Aorta (tissue), 5 donors: ENCODE measurements at regions not wholly inside any gene's neighbourhood (a gene's known extent, or its start where the extent isn't known, plus 50 kb on each side); places are given as distances from the start of the nearest gene placed in this dataset.

Source experiments
- ATAC-seq: fragments of 200-7000 bp; cut with Tn5 transposase; one replicate; pipeline ENCODE4 v1.9.1; 2022; ENCODE audit warnings: moderate library complexity; ENCODE audit not compliant: low FRiP score
- DNase-seq, 2 donors: peaks; one replicate each; pipeline ENCODE4 v3.0.0-alpha.2; 2020
- H3K27ac ChIP-seq, 2 donors: one replicate each; pipeline ENCODE4 v1.5.1; 2013; ENCODE audit warnings: low read length in 2 of 2, mild to moderate bottlenecking in 2 of 2, moderate library complexity in 2 of 2, control low read depth in 1 of 2, inconsistent platforms in 1 of 2, low read depth in 1 of 2
- H3K27me3 ChIP-seq, 2 donors: one replicate each; pipeline ENCODE4 v1.6.1; 2013; ENCODE audit warnings: control low read depth in 1 of 2, low read length in 1 of 2, mild to moderate bottlenecking in 1 of 2, moderate library complexity in 1 of 2; ENCODE audit not compliant: insufficient read depth in 2 of 2, control insufficient read depth in 1 of 2
- H3K36me3 ChIP-seq, 2 donors: one replicate each; pipeline ENCODE4 v1.6.1; 2013; ENCODE audit warnings: control low read depth in 1 of 2, low read length in 1 of 2, mild to moderate bottlenecking in 1 of 2; ENCODE audit not compliant: insufficient read depth in 2 of 2, control insufficient read depth in 1 of 2
- H3K4me1 ChIP-seq, 2 donors: one replicate each; pipeline ENCODE4 v1.6.1; 2013; ENCODE audit warnings: low read length in 2 of 2, control low read depth in 1 of 2, mild to moderate bottlenecking in 1 of 2, moderate library complexity in 1 of 2; ENCODE audit not compliant: insufficient read depth in 2 of 2, control insufficient read depth in 1 of 2
- H3K4me3 ChIP-seq, 2 donors: one replicate each; pipeline ENCODE4 v1.5.1; 2013; ENCODE audit warnings: low read length in 2 of 2, control low read depth in 1 of 2, mild to moderate bottlenecking in 1 of 2
- H3K9me3 ChIP-seq: one replicate; pipeline ENCODE4 v1.6.1; 2013; ENCODE audit warnings: mild to moderate bottlenecking, low read length; ENCODE audit not compliant: control insufficient read depth
- WGBS, 2 donors: extraction: QIAGEN DNeasy Blood & Tissue Kit; methylation state at CpG; one replicate each; pipeline ENCODE4 v1.1.7; 2013; 5-methylcytosine and 5-hydroxymethylcytosine counted together
- intact Hi-C, 2 donors: fragments of 100-400 bp; cut with DNase I; formaldehyde crosslinking; loops; one replicate each; pipeline versions ENCODE4 v1.14.2 to v1.15.0; 2022
- donor health status: healthy with polysubstance abuse.
- donor health status: Bipolar disorder and iron deficiency.
- donor health status: DM: no; HTN: no; CAD: no.
- donor health status: DM: no; HTN: no; CAD: no.
- donor health status: DM: yes; HTN: yes; CAD: no.

DNA sequence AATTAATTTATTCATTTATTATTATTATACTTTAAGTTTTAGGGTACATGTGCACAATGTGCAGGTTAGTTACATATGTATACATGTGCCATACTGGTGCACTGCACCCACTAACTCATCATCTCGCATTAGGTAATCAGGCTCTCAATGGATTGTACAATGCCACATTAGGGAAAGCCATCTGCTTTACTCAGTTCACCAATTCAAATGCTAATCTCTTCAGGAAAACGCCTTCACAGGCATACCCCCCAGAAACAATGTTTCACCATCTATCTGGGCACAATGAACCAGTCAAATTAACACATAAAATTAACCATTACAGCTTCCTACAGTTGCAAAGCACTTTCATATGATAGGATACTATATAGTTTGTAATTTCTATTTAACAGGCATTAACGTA lies 84.8 kb upstream of the DNAJC10 start:
- Histone ChIP-seq H3K4me1 (no peaks in the 10 kb centered on the region), H3K36me3 (no peaks in the 10 kb centered on the region), H3K27ac (no peak overlapping the region), H3K9me3 (no peaks in the 10 kb centered on the region), H3K4me3 (no peak overlapping the region), H3K27me3 (no peaks in the 10 kb centered on the region)
- ATAC-seq (no peak), DNase-seq (no peak)
- intact Hi-C loops: no loop called here
- 75 to 83% methylated on average over 3 of the region's 3 CpGs for WGBS, 2 donors

DNA sequence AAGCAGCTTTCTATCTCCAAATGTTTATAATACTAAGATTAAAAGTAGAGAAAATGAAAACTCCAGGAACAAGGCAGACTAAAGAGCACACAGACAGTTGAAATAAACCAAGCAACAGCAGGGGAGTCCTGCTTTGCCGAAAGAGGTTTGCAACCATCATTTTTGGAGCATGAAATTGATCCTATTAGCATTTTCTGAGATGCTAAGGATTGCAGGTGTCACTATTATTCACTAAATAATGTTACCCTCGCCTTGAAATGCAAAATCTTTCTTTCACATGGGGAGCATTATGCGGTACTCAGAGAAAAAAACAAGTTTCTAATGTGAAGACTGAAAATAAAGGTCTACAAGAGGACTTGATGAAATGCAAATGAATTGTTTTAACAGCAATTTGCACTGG lies 81.7 kb upstream of the DNAJC10 start:
- ATAC-seq (no peak), DNase-seq (no peak)
- no peaks in the 10 kb centered on the region for H3K9me3 ChIP-seq
- no peaks in the 10 kb centered on the region for H3K36me3 ChIP-seq
- intact Hi-C loops: no loop called here
- H3K4me3 ChIP-seq: no peak overlapping the region
- 91 to 92% methylated on average over 3 of the region's 3 CpGs for WGBS, 2 donors
- H3K4me1 ChIP-seq: no peaks in the 10 kb centered on the region
- H3K27ac ChIP-seq: no peak overlapping the region
- no peaks in the 10 kb centered on the region for H3K27me3 ChIP-seq

DNA sequence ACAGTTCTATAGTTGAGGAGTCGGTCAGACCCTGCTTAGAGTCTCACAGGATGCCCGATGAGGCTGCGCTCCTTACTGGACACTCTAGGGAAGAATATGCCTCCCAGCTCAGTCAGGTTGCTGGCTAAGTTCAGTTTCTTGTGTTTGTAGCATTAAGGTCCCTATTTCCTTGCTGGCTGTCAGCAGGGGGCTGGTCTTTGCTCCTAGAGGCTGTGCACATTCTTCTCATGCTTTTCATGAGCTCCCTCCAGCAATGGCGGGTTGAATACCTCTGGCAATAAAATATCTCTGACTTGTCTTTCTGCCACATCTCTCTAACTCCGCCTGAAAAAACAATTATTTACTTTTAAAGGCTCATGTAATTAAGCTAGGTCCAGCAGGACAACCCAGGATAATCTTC lies 79.4 kb upstream of the DNAJC10 start:
- WGBS, 2 donors: 51 to 57% methylated on average over 5 of the region's 5 CpGs
- H3K27ac ChIP-seq: no peak overlapping the region
- H3K9me3 ChIP-seq: no peaks in the 10 kb centered on the region
- DNase-seq: no peak
- H3K4me1 ChIP-seq: no peaks in the 10 kb centered on the region
- intact Hi-C loops: no loop called here
- no peaks in the 10 kb centered on the region for H3K36me3 ChIP-seq
- no peaks in the 10 kb centered on the region for H3K27me3 ChIP-seq
- no peak for ATAC-seq
- H3K4me3 ChIP-seq: no peak overlapping the region

DNA sequence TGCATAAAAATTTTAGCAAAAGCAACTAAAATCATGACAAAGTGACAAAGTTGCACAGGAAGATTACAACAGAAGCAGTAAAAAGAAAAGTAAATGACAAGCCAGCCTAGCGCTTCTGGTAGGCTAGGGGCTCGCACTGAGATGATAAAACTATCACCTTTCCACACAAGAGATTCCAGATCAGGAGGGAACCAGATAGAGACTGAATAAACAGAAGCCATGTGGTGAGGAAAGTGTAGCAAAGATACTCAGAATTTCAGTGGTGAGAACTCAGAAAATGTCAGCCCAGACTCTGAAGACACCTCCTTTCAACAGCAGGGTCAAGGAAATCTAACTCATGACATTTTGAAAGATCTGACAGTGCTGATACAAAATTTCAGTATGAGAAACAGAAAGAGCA lies 77.4 kb upstream of the DNAJC10 start:
- DNase-seq (no peak), ATAC-seq (no peak)
- Histone ChIP-seq H3K4me1 (no peaks in the 10 kb centered on the region), H3K27ac (no peak overlapping the region), H3K9me3 (no peaks in the 10 kb centered on the region), H3K27me3 (no peaks in the 10 kb centered on the region), H3K4me3 (no peak overlapping the region), H3K36me3 (no peaks in the 10 kb centered on the region)
- intact Hi-C loops: no loop called here
- WGBS, 2 donors: 92 to 94% methylated on average over 2 of the region's 2 CpGs

- Histone ChIP-seq H3K4me1 (no peaks in the 10 kb centered on the region), H3K9me3 (no peaks in the 10 kb centered on the region), H3K36me3 (no peaks in the 10 kb centered on the region), H3K4me3 (no peak overlapping the region), H3K27ac (no peak overlapping the region), H3K27me3 (no peaks in the 10 kb centered on the region)
- 92 to 93% methylated on average over 2 of the region's 2 CpGs for WGBS, 2 donors
- ATAC-seq: no peak
- DNase-seq: no peak
- intact Hi-C loops: loop anchor here in 1 of 2 donors (10.0 kb wide), 1 partner anchor 215 kb away; the partner anchor contains the start of gene PDE1A
Measured at GRCh38 chr2:182639971-182640370, 76.1 kb upstream of the DNAJC10 start.

- no peaks in the 10 kb centered on the region for H3K36me3 ChIP-seq
- DNase-seq: peak; percentile 59 to 83
- no peak overlapping the region for H3K4me3 ChIP-seq
- no peak for ATAC-seq
- H3K9me3 ChIP-seq: no peaks in the 10 kb centered on the region
- WGBS, 2 donors: 76 to 78% methylated on average over 3 of the region's 3 CpGs
- H3K4me1 ChIP-seq: no peaks in the 10 kb centered on the region
- no peak overlapping the region for H3K27ac ChIP-seq
- H3K27me3 ChIP-seq: no peaks in the 10 kb centered on the region
- intact Hi-C loops: loop anchor here in 1 of 2 donors (10.0 kb wide), 1 partner anchor 218 kb away; the partner anchor contains the start of gene PDE1A
Measured at GRCh38 chr2:182642328-182642727, 73.7 kb upstream of the DNAJC10 start.

DNA sequence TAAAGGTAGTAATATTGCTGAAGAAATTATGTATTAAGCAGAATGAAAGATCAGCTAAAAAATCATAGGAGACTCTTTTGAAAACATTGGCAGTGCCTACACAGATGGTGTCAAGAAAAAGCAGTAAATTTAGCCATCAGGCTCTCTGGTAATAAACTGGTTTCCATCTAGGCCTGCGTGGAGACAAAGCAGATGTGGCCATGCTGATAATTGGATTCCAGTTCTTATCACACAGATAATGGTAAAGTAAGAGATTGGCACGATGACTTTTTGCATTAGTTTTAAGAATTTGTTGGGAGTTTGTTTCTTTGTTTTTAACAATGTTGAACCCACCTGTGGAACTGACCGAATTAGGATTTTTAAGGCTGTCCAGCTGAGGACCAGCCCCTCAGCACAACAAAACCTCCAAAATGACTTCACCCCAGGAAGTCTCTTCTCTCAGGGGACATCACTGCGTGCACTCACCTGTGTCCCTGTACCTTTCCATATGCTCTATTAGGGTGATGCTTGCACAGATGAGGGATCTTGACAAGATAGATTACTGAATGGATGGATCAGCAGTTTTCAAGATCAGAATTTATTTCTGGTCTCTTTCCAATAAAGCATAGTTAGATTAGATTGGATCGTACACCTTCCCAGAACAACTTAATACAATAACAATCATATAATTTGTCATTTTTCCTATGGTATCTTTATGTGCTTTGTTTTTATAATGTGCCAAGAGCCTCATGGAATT lies 69.1 kb upstream of the DNAJC10 start:
- no peak overlapping the region for H3K27ac ChIP-seq
- H3K4me3 ChIP-seq: no peak overlapping the region
- no peaks in the 10 kb centered on the region for H3K4me1 ChIP-seq
- H3K27me3 ChIP-seq: no peaks in the 10 kb centered on the region
- intact Hi-C loops: loop anchor here in 1 of 2 donors (10.0 kb wide), 1 partner anchor 222 kb away; the partner anchor contains the start of gene PDE1A
- no peak for DNase-seq
- ATAC-seq: no peak
- no peaks in the 10 kb centered on the region for H3K36me3 ChIP-seq
- H3K9me3 ChIP-seq: no peaks in the 10 kb centered on the region
- WGBS, 2 donors: 81 to 84% methylated on average over 5 of the region's 5 CpGs

GRCh38 chr2:182647499-182647787 lies 68.6 kb upstream of the DNAJC10 start:
- Histone ChIP-seq H3K4me3 (no peak overlapping the region), H3K9me3 (no peaks in the 10 kb centered on the region), H3K4me1 (no peaks in the 10 kb centered on the region), H3K27ac (no peak overlapping the region), H3K36me3 (no peaks in the 10 kb centered on the region), H3K27me3 (no peaks in the 10 kb centered on the region)
- 89% methylated on average over 2 of the region's 2 CpGs for WGBS, 2 donors
- DNase-seq (no peak), ATAC-seq (no peak)
- intact Hi-C loops: loop anchor here in 1 of 2 donors (10.0 kb wide), 1 partner anchor 223 kb away; the partner anchor contains the start of gene PDE1A

GRCh38 chr2:182649316-182649715 lies 66.7 kb upstream of the DNAJC10 start:
- Histone ChIP-seq H3K27me3 (no peaks in the 10 kb centered on the region), H3K4me3 (no peak overlapping the region), H3K4me1 (no peaks in the 10 kb centered on the region), H3K27ac (no peak overlapping the region), H3K9me3 (no peaks in the 10 kb centered on the region), H3K36me3 (no peaks in the 10 kb centered on the region)
- intact Hi-C loops: loop anchor here (1.0 to 10.0 kb wide), 3 partner anchors 225 to 463 kb away; partner anchors contain the start of gene PDE1A (in 1 of the 2)
- WGBS, 2 donors: 60 to 64% methylated on average over 6 of the region's 6 CpGs
- DNase-seq (no peak), ATAC-seq (no peak)
